ENCODE measurements at regions not wholly inside any gene's neighbourhood (a gene's known extent, or its start where the extent isn't known, plus 50 kb on each side); places are given as distances from the start of the nearest gene placed in this dataset.

DNA sequence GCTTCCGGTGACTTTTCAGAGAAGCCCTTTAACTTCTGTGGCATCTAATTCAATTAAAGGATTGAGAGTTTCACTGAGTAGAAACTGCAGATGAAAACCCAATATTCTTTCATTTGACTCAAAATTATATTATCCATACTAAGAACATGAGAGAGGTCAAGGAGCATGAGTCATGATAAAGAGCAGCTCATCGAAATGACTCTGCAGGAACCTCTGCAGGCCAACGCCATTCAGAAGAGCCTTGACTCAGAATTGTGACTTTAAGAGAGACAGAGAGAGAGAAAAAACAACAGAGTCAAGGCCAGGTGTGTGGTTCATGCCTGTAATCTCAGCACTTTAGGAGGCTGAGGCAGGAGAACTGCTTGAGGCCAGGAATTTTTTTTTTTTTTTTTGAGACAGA, 417.2 kb upstream of the XYLT1 start (continued):
- TF ChIP-seq, protein P1, sequence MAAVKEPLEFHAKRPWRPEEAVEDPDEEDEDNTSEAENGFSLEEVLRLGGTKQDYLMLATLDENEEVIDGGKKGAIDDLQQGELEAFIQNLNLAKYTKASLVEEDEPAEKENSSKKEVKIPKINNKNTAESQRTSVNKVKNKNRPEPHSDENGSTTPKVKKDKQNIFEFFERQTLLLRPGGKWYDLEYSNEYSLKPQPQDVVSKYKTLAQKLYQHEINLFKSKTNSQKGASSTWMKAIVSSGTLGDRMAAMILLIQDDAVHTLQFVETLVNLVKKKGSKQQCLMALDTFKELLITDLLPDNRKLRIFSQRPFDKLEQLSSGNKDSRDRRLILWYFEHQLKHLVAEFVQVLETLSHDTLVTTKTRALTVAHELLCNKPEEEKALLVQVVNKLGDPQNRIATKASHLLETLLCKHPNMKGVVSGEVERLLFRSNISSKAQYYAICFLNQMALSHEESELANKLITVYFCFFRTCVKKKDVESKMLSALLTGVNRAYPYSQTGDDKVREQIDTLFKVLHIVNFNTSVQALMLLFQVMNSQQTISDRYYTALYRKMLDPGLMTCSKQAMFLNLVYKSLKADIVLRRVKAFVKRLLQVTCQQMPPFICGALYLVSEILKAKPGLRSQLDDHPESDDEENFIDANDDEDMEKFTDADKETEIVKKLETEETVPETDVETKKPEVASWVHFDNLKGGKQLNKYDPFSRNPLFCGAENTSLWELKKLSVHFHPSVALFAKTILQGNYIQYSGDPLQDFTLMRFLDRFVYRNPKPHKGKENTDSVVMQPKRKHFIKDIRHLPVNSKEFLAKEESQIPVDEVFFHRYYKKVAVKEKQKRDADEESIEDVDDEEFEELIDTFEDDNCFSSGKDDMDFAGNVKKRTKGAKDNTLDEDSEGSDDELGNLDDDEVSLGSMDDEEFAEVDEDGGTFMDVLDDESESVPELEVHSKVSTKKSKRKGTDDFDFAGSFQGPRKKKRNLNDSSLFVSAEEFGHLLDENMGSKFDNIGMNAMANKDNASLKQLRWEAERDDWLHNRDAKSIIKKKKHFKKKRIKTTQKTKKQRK (IDR thresholded peaks at IDR 0.05; ENCODE audit: low read length), result no peak
- TF ChIP-seq, protein P2, sequence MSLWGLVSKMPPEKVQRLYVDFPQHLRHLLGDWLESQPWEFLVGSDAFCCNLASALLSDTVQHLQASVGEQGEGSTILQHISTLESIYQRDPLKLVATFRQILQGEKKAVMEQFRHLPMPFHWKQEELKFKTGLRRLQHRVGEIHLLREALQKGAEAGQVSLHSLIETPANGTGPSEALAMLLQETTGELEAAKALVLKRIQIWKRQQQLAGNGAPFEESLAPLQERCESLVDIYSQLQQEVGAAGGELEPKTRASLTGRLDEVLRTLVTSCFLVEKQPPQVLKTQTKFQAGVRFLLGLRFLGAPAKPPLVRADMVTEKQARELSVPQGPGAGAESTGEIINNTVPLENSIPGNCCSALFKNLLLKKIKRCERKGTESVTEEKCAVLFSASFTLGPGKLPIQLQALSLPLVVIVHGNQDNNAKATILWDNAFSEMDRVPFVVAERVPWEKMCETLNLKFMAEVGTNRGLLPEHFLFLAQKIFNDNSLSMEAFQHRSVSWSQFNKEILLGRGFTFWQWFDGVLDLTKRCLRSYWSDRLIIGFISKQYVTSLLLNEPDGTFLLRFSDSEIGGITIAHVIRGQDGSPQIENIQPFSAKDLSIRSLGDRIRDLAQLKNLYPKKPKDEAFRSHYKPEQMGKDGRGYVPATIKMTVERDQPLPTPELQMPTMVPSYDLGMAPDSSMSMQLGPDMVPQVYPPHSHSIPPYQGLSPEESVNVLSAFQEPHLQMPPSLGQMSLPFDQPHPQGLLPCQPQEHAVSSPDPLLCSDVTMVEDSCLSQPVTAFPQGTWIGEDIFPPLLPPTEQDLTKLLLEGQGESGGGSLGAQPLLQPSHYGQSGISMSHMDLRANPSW (CRISPR knock-in tag; IDR thresholded peaks at IDR 0.05; ENCODE audit: borderline replicate concordance), result no peak
- TF ChIP-seq GFI1 (CRISPR knock-in tag; IDR thresholded peaks at IDR 0.05; ENCODE audit: borderline replicate concordance), result no peak
- no peak for TF ChIP-seq GTF2F1 (IDR thresholded peaks at IDR 0.05; ENCODE audit: low read length)
- no peak for TF ChIP-seq SALL1 (CRISPR knock-in tag; IDR thresholded peaks at IDR 0.05)
- no peak for TF ChIP-seq IRX3 (CRISPR knock-in tag; IDR thresholded peaks at IDR 0.05; ENCODE audit: borderline replicate concordance, low read depth)

DNA sequence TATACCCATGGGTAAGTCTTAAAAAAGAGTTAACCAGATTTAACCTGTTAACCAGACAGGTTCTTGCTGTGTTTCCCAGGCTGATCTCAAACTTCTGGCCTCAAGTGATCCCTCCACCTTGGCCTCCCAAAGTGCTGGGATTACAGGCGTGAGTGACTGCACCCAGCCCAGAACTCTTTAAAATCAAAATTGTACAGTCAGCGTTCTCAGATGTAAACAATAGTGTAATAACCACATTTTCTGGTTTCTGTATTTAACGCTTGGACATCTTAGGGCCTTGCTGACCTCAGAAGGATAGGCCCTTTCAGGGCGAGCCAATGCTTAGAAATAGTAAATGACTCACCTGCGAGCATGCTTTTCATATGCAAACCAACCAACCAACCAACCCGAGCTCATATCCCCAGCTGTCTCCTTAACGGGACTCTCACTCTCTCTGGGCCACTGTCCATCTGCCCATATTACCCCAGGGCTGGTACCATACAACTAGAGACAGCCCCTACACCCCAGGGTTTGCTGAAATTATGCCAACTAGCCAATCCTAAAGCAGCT, 415.0 kb upstream of the XYLT1 start:
- ChIA-PET POLR2A (no interaction called here), CTCF (ENCODE audit: low intra/inter-chr PET ratio, low total read pairs) (no interaction called here)
- H3K36me3 ChIP-seq (replicated peaks in 1 of 2; ENCODE audit: control insufficient read depth in 1 of 2, insufficient read depth in 2 of 2, low read length in 2 of 2), result no peaks in the 10 kb centered on the region
- H2AFZ ChIP-seq (ENCODE audit: low read length), result no peak overlapping the region
- no peaks in the 10 kb centered on the region for H3K27me3 ChIP-seq (ENCODE audit: control insufficient read depth in 1 of 2, insufficient read depth in 2 of 2, low read length in 2 of 2)
- H3K79me2 ChIP-seq (ENCODE audit: insufficient read depth, low read length), result no peaks in the 10 kb centered on the region
- H3K4me1 ChIP-seq (ENCODE audit: insufficient read depth, low read length), result no peaks in the 10 kb centered on the region
- H3K4me2 ChIP-seq (ENCODE audit: low read depth, low read length), result no peak overlapping the region
- TF ChIP-seq ZNF615 (CRISPR knock-in tag; IDR thresholded peaks at IDR 0.05; ENCODE audit: borderline replicate concordance), result no peak
- TF ChIP-seq ZNF557 (CRISPR knock-in tag; IDR thresholded peaks at IDR 0.05), result no peak
- no peak for TF ChIP-seq KLF15 (CRISPR knock-in tag; IDR thresholded peaks at IDR 0.05; ENCODE audit: borderline replicate concordance)
- TF ChIP-seq MAFF (IDR thresholded peaks at IDR 0.05; ENCODE audit: low read depth, low read length), result peak; percentile 62; the same call in 1 of the 2 replicates
- TF ChIP-seq SNRNP70 (IDR thresholded peaks at IDR 0.05; ENCODE audit: low read depth, low read length), result no peak
- TF ChIP-seq RXRB (CRISPR knock-in tag; IDR thresholded peaks at IDR 0.05; ENCODE audit: borderline replicate concordance), result no peak
- TF ChIP-seq MAFK (conservative IDR thresholded peaks at IDR 0.05 in 1 of 2, IDR thresholded peaks at IDR 0.05 in 1 of 2; ENCODE audit: low read length in 2 of 2), result peak; percentile 35 to 70; a peak in 2 of 4 replicates
- H3K27ac ChIP-seq (ENCODE audit: extremely low read length, insufficient read depth, low read length), result no peak overlapping the region
- H3K4me3 ChIP-seq (replicated peaks in 1 of 3; ENCODE audit: insufficient read depth in 1 of 3, low read depth in 2 of 3, low read length in 3 of 3), result no peak overlapping the region
- no TSS peak for BruUV-seq (replicated peaks)
- in situ Hi-C loops (cut with HindIII; ENCODE audit: extremely low pct_ligation_motif_present, low pct_unique_long_range_greater_than_20kb) (no loop called here), intact Hi-C loops (cut with micrococcal nuclease; ENCODE audit: unreplicated experiment) (no loop called here)
- H3K9ac ChIP-seq (ENCODE audit: insufficient read depth, low read depth, low read length), result no peak overlapping the region
- FAIRE-seq (peak; percentile 23), DNase-seq (ENCODE audit: low spot score) (no peak), ATAC-seq (no peak)
- no peaks in the 10 kb centered on the region for H4K20me1 ChIP-seq (ENCODE audit: insufficient read depth, low read length)
- WGBS (ENCODE audit: low lambda C conversion rate), result 15% methylated on average over 7 of the region's 7 CpGs
- 0 out of 2 replicates have a peak, but pooled peaks cover 4% of the 10 kb centered on the region for H3K9me3 ChIP-seq (ENCODE audit: low read length)

Measured in HepG2 (cell line).